ENCODE measurements at regions not wholly inside any gene's neighbourhood (a gene's known extent, or its start where the extent isn't known, plus 50 kb on each side); places are given as distances from the start of the nearest gene placed in this dataset.
A peak's percentile ranks its signal among the peaks of the same experiment; 100 is the strongest.

GRCh38 chr12:19908830-19909229 is 459.5 kb upstream of the PDE3A start:
- H3K4me3 ChIP-seq (replicated peaks; ENCODE audit: low read depth, low read length): no peak overlapping the region
- DNase-seq (ENCODE audit: extremely low read depth, low read depth): no peak
- no peak for TF ChIP-seq CTCF (IDR thresholded peaks at IDR 0.05; ENCODE audit: low read depth, low read length, missing control alignments)

- TF ChIP-seq CTCF (IDR thresholded peaks at IDR 0.05; ENCODE audit: low read depth, low read length, missing control alignments): no peak
- DNase-seq (ENCODE audit: extremely low read depth, low read depth): no peak
- H3K4me3 ChIP-seq (replicated peaks; ENCODE audit: low read depth, low read length): no peak overlapping the region
Measured at GRCh38 chr12:19909418-19909817, 458.9 kb upstream of the PDE3A start.

- no peak overlapping the region for H3K4me3 ChIP-seq (replicated peaks; ENCODE audit: low read depth, low read length)
- no peak for DNase-seq (ENCODE audit: extremely low read depth, low read depth)
- TF ChIP-seq CTCF (IDR thresholded peaks at IDR 0.05; ENCODE audit: low read depth, low read length, missing control alignments): no peak
Measured at GRCh38 chr12:19910681-19911080, 457.7 kb upstream of the PDE3A start.

GRCh38 chr12:19912991-19913390 is 455.3 kb upstream of the PDE3A start:
- TF ChIP-seq CTCF (IDR thresholded peaks at IDR 0.05; ENCODE audit: low read depth, low read length, missing control alignments): no peak
- DNase-seq (ENCODE audit: extremely low read depth, low read depth): no peak
- H3K4me3 ChIP-seq (replicated peaks; ENCODE audit: low read depth, low read length): no peak overlapping the region

- peak; percentile 33 for DNase-seq (ENCODE audit: extremely low read depth, low read depth)
- TF ChIP-seq CTCF (IDR thresholded peaks at IDR 0.05; ENCODE audit: low read depth, low read length, missing control alignments): peak; percentile 35
- H3K4me3 ChIP-seq (replicated peaks; ENCODE audit: low read depth, low read length): no peak overlapping the region
Measured at GRCh38 chr12:19915392-19916195, 452.7 kb upstream of the PDE3A start.

GRCh38 chr12:19916196-19916753 is 452.1 kb upstream of the PDE3A start:
- no peak for TF ChIP-seq CTCF (IDR thresholded peaks at IDR 0.05; ENCODE audit: low read depth, low read length, missing control alignments)
- DNase-seq (ENCODE audit: extremely low read depth, low read depth): no peak
- H3K4me3 ChIP-seq (replicated peaks; ENCODE audit: low read depth, low read length): no peak overlapping the region

Measured in HFF-Myc (cell line).